Esophagus muscularis mucosa (tissue), 3 donors: ENCODE measurements at regions not wholly inside any gene's neighbourhood (a gene's known extent, or its start where the extent isn't known, plus 50 kb on each side); places are given as distances from the start of the nearest gene placed in this dataset.

Experiments
- CTCF ChIP-seq, 3 experiments: fragments of 200-600 bp in 2 of 3; fragments of 450-650 bp in 1 of 3; sonication (generic) in 2 of 3; IDR thresholded peaks; one replicate each; pipeline ENCODE4 v1.5.1; 2017 to 2019; ENCODE audit warnings: antibody characterized with exemption in 3 of 3, mild to moderate bottlenecking in 2 of 3, moderate library complexity in 1 of 3
- POLR2A ChIP-seq: fragments of 450-650 bp; IDR thresholded peaks from one replicate; pipeline ENCODE4 v1.6.1; 2017; ENCODE audit warnings: antibody characterized with exemption, moderate library complexity, mild to moderate bottlenecking, low read depth
- POLR2AphosphoS5 ChIP-seq, 2 donors: sonication (generic); formaldehyde crosslinking; IDR thresholded peaks; one replicate each; pipeline ENCODE4 v1.6.1; 2017; ENCODE audit warnings: antibody characterized with exemption in 2 of 2

DNA sequence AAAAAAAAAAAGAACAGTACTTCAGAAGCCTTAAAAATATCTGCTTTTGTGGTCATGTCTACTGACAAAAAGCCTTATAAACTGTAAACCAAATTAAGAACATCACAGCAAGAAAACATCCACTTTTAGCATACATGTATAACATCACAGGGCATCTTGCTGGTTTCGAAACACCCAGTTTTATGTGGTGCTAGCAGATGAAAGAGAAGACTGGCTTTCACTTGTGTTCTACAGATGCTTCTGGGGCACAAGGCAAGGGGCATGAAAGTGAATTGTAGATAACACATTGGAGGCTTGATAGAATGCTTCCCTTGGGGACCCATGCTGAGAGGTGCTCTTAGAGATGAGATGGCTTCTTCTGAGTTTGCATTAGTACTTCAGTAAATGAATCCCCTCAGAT lies 543.7 kb upstream of the PKN2 start:
- TF ChIP-seq CTCF (IDR thresholded peaks at IDR 0.05): no peak
- TF ChIP-seq POLR2A: no peak
- TF ChIP-seq POLR2AphosphoS5 (IDR thresholded peaks at IDR 0.05): no peak
